ENCODE measurements at regions not wholly inside any gene's neighbourhood (a gene's known extent, or its start where the extent isn't known, plus 50 kb on each side); places are given as distances from the start of the nearest gene placed in this dataset.

- TF ChIP-seq CTCF (IDR thresholded peaks at IDR 0.05): no peak
- no peak for TF ChIP-seq POLR2A (IDR thresholded peaks at IDR 0.05)
Measured at GRCh38 chr4:125791896-125792295, 477.1 kb downstream of the FAT4 start.

All from lower leg skin (tissue), 3 donors.